ENCODE measurements at regions not wholly inside any gene's neighbourhood (a gene's known extent, or its start where the extent isn't known, plus 50 kb on each side); places are given as distances from the start of the nearest gene placed in this dataset.

GRCh38 chr16:54602666-54603065 is 316.1 kb upstream of the IRX3 start:
- TF ChIP-seq, protein P1, sequence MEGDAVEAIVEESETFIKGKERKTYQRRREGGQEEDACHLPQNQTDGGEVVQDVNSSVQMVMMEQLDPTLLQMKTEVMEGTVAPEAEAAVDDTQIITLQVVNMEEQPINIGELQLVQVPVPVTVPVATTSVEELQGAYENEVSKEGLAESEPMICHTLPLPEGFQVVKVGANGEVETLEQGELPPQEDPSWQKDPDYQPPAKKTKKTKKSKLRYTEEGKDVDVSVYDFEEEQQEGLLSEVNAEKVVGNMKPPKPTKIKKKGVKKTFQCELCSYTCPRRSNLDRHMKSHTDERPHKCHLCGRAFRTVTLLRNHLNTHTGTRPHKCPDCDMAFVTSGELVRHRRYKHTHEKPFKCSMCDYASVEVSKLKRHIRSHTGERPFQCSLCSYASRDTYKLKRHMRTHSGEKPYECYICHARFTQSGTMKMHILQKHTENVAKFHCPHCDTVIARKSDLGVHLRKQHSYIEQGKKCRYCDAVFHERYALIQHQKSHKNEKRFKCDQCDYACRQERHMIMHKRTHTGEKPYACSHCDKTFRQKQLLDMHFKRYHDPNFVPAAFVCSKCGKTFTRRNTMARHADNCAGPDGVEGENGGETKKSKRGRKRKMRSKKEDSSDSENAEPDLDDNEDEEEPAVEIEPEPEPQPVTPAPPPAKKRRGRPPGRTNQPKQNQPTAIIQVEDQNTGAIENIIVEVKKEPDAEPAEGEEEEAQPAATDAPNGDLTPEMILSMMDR (IDR thresholded peaks at IDR 0.05) = no peak
- TF ChIP-seq POLR2A (IDR thresholded peaks at IDR 0.05) = no peak
